Lower leg skin (tissue), 4 donors: ENCODE measurements at regions not wholly inside any gene's neighbourhood (a gene's known extent, or its start where the extent isn't known, plus 50 kb on each side); places are given as distances from the start of the nearest gene placed in this dataset.

Source experiments
- DNase-seq, 2 donors: peaks; one replicate each; pipeline ENCODE4 v3.0.0-alpha.2; 2019; ENCODE audit warnings: low spot score in 2 of 2
- H3K4me3 ChIP-seq: fragments of 200-600 bp; sonication (generic); 2 replicates; pipeline ENCODE4 v1.5.1; 2017; ENCODE audit warnings: mild to moderate bottlenecking, low read depth; ENCODE audit not compliant: poor library complexity, severe bottlenecking
- CTCF ChIP-seq, 3 donors: fragments of 450-650 bp; IDR thresholded peaks; one replicate each; pipeline ENCODE4 v1.5.1; 2016; ENCODE audit warnings: antibody characterized with exemption in 3 of 3, mild to moderate bottlenecking in 3 of 3, moderate library complexity in 2 of 3
- POLR2A ChIP-seq, 2 donors: fragments of 450-650 bp; IDR thresholded peaks; one replicate each; pipeline ENCODE4 v1.6.1; 2016 to 2017; ENCODE audit warnings: antibody characterized with exemption in 2 of 2, mild to moderate bottlenecking in 1 of 2, moderate library complexity in 1 of 2
- WGBS, 2 donors: methylation state at CpG; one replicate each; pipeline ENCODE4 v1.1.5; 2018; 5-methylcytosine and 5-hydroxymethylcytosine counted together
- intact Hi-C: fragments of 100-400 bp; cut with DNase I; formaldehyde crosslinking; loops from one replicate; pipeline ENCODE4 v1.15.0; 2023; ENCODE audit warnings: low total_unique reads

- intact Hi-C loops = no loop called here
- no peak for DNase-seq
- no peak overlapping the region for H3K4me3 ChIP-seq
- TF ChIP-seq CTCF (IDR thresholded peaks at IDR 0.05) (no peak), POLR2A (IDR thresholded peaks at IDR 0.05) (no peak)
- WGBS, 2 donors = 56 to 76% methylated on average over 2 of the region's 2 CpGs
Observed at GRCh38 chr2:107384422-107384821, 442.3 kb upstream of the RGPD4 start.

GRCh38 chr2:107385921-107386320, 440.8 kb upstream of the RGPD4 start:
- no peak for DNase-seq
- WGBS, 2 donors = 68 to 74% methylated on average over 1 of the region's 1 CpG
- TF ChIP-seq POLR2A (IDR thresholded peaks at IDR 0.05) (no peak), CTCF (IDR thresholded peaks at IDR 0.05) (no peak)
- intact Hi-C loops = no loop called here
- H3K4me3 ChIP-seq = no peak overlapping the region

- intact Hi-C loops = no loop called here
- DNase-seq = no peak
- TF ChIP-seq POLR2A (IDR thresholded peaks at IDR 0.05) (no peak), CTCF (IDR thresholded peaks at IDR 0.05) (no peak)
- H3K4me3 ChIP-seq = no peak overlapping the region
- 96 to 99% methylated on average over 25 to 26 of the region's 32 CpGs for WGBS, 2 donors
Observed at GRCh38 chr2:107392241-107392704, 434.4 kb upstream of the RGPD4 start.

GRCh38 chr2:107393516-107393915, 433.2 kb upstream of the RGPD4 start:
- no peak overlapping the region for H3K4me3 ChIP-seq
- intact Hi-C loops = no loop called here
- no peak for TF ChIP-seq POLR2A (IDR thresholded peaks at IDR 0.05)
- TF ChIP-seq CTCF (IDR thresholded peaks at IDR 0.05) = no peak
- no peak for DNase-seq

- no peak for DNase-seq
- intact Hi-C loops = no loop called here
- no peak overlapping the region for H3K4me3 ChIP-seq
- no peak for TF ChIP-seq CTCF (IDR thresholded peaks at IDR 0.05)
- no peak for TF ChIP-seq POLR2A (IDR thresholded peaks at IDR 0.05)
- 94 to 98% methylated on average over 1 of the region's 1 CpG for WGBS, 2 donors
Observed at GRCh38 chr2:107398683-107399082, 428.0 kb upstream of the RGPD4 start.

GRCh38 chr2:107402330-107402729, 424.4 kb upstream of the RGPD4 start:
- TF ChIP-seq CTCF (IDR thresholded peaks at IDR 0.05) = no peak
- 74 to 80% methylated on average over 3 of the region's 3 CpGs for WGBS, 2 donors
- DNase-seq = no peak
- no peak overlapping the region for H3K4me3 ChIP-seq
- intact Hi-C loops = no loop called here
